Tibial nerve (tissue), 3 donors: ENCODE measurements at regions not wholly inside any gene's neighbourhood (a gene's known extent, or its start where the extent isn't known, plus 50 kb on each side); places are given as distances from the start of the nearest gene placed in this dataset.

Experiments
- CTCF ChIP-seq, 5 experiments: fragments of 200-600 bp in 3 of 5; fragments of 450-650 bp in 2 of 5; sonication (generic) in 3 of 5; IDR thresholded peaks; one replicate each; pipeline ENCODE4 v1.5.1; 2016 to 2019; ENCODE audit warnings: antibody characterized with exemption in 5 of 5, mild to moderate bottlenecking in 3 of 5, moderate library complexity in 2 of 5
- POLR2A ChIP-seq, 2 donors: fragments of 450-650 bp; IDR thresholded peaks; one replicate each; pipeline ENCODE4 v1.6.1; 2017; ENCODE audit warnings: antibody characterized with exemption in 2 of 2, mild to moderate bottlenecking in 2 of 2, moderate library complexity in 2 of 2

DNA sequence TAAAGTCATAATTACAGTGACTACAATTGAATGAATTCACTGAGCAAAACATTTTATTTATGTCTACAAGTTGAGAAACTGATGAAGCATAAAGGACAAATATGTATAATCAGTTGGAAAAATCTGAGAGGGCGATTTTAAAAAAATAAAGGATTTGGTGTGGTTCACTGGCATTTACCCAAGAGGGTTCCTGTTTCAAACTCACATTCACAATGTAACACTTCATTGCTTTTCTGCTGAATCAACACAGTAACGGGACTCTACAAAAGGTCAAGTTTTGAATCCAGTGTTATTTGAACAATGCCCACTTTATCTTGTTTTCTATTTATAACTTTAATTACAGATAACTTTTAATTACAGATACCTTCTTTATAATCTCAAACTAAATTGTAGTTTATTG lies 138.6 kb downstream of the NUDT12 start:
- TF ChIP-seq CTCF (IDR thresholded peaks at IDR 0.05) (no peak), POLR2A (IDR thresholded peaks at IDR 0.05) (no peak)
